ENCODE measurements at regions not wholly inside any gene's neighbourhood (a gene's known extent, or its start where the extent isn't known, plus 50 kb on each side); places are given as distances from the start of the nearest gene placed in this dataset.

DNA sequence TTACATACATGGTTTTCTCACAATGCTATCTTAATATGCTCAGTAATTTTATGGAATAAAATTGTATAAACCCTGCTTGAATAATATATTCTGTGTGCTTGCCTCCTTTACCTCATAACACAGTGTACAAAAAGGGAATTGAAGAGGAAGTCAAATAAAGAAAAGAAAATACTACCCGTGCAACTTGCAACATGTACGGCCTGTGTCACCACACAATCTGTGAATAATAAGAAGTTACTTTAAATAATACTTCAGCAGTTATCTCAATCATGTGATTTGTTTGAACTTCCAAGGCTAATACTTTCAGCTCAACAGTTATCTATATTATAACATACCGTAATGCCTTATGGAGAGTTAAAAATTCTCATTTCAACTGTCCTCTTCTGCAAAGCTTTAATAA is 58.1 kb upstream of the SATB1 start:
- TF ChIP-seq, protein P1, sequence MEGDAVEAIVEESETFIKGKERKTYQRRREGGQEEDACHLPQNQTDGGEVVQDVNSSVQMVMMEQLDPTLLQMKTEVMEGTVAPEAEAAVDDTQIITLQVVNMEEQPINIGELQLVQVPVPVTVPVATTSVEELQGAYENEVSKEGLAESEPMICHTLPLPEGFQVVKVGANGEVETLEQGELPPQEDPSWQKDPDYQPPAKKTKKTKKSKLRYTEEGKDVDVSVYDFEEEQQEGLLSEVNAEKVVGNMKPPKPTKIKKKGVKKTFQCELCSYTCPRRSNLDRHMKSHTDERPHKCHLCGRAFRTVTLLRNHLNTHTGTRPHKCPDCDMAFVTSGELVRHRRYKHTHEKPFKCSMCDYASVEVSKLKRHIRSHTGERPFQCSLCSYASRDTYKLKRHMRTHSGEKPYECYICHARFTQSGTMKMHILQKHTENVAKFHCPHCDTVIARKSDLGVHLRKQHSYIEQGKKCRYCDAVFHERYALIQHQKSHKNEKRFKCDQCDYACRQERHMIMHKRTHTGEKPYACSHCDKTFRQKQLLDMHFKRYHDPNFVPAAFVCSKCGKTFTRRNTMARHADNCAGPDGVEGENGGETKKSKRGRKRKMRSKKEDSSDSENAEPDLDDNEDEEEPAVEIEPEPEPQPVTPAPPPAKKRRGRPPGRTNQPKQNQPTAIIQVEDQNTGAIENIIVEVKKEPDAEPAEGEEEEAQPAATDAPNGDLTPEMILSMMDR (IDR thresholded peaks at IDR 0.05): no peak
- TF ChIP-seq EZH2 (IDR thresholded peaks at IDR 0.05) (no peak), EZH2phosphoT487 (IDR thresholded peaks at IDR 0.05) (no peak)

Measured in neural progenitor cell (in vitro differentiated cells).